ELF-1 (cell line): ENCODE measurements at regions not wholly inside any gene's neighbourhood (a gene's known extent, or its start where the extent isn't known, plus 50 kb on each side); places are given as distances from the start of the nearest gene placed in this dataset.

Experiments
- DNase-seq: peaks from one replicate; pipeline ENCODE4 v3.0.0-alpha.2; 2016; ENCODE audit warnings: low read depth, low spot score

DNA sequence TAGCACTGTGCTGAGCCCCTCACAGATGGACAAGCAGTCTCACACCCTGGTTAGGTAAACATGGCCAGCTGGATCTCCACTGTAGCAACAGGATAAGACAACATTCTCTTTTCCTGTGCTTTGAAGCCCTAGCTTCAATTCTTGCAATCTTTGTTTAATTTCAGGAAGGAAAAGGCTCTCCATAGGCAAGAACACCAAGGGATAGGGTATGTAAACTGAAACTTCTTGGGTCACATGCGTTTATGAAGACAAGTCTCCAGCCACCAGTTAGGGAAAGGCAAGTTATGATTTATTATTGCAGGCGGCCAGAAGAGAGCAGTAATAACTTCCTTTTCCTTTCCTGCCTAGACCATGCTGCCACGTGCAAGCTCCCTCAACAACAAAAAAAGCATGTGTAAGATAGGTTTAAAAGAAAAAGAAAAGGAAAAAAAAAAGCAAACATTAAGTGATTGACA, 50.1 kb upstream of the POU5F2 start:
- DNase-seq: no peak
